Trophoblast cell (in vitro differentiated cells and primary cell): ENCODE measurements at regions not wholly inside any gene's neighbourhood (a gene's known extent, or its start where the extent isn't known, plus 50 kb on each side); places are given as distances from the start of the nearest gene placed in this dataset.

Experiments
- DNase-seq, 2 donors: peaks; one replicate each; pipeline ENCODE4 v3.0.0-alpha.2; 2016
- H2AFZ ChIP-seq: 2 replicates; pipeline ENCODE4 v1.6.1; 2013; ENCODE audit warnings: low read length, moderate library complexity, mild to moderate bottlenecking; ENCODE audit not compliant: insufficient read depth, poor library complexity
- H2AK5ac ChIP-seq: 2 replicates; pipeline ENCODE4 v1.6.1; 2013; ENCODE audit warnings: mild to moderate bottlenecking, low read length
- H2BK120ac ChIP-seq: 2 replicates; pipeline ENCODE4 v1.6.1; 2013; ENCODE audit warnings: low read length, mild to moderate bottlenecking, moderate library complexity; ENCODE audit not compliant: insufficient read depth, poor library complexity
- H2BK12ac ChIP-seq: 2 replicates; pipeline ENCODE4 v1.6.1; 2013; ENCODE audit warnings: mild to moderate bottlenecking, low read length, moderate library complexity
- H2BK5ac ChIP-seq: 2 replicates; pipeline ENCODE4 v1.6.1; 2013; ENCODE audit warnings: low read length, low read depth, moderate library complexity, mild to moderate bottlenecking; ENCODE audit not compliant: poor library complexity
- H3K14ac ChIP-seq: 2 replicates; pipeline ENCODE4 v1.6.1; 2013; ENCODE audit warnings: mild to moderate bottlenecking, low read length
- H3K18ac ChIP-seq: 2 replicates; pipeline ENCODE4 v1.6.1; 2013; ENCODE audit warnings: mild to moderate bottlenecking, low read length
- H3K23ac ChIP-seq: 2 replicates; pipeline ENCODE4 v1.6.1; 2013; ENCODE audit warnings: low read length
- H3K27ac ChIP-seq: 2 replicates; pipeline ENCODE4 v1.5.1; 2013; ENCODE audit warnings: low read depth, mild to moderate bottlenecking, inconsistent platforms, low read length, moderate library complexity
- H3K27me3 ChIP-seq: 2 replicates; pipeline ENCODE4 v1.6.1; 2013; ENCODE audit warnings: inconsistent platforms, mild to moderate bottlenecking, low read length, moderate library complexity; ENCODE audit not compliant: insufficient read depth
- H3K36me3 ChIP-seq, 2 experiments: 1 replicate in 1 of 2; 2 replicates in 1 of 2; pipeline ENCODE4 v1.6.1; 2013; ENCODE audit warnings: low read length in 2 of 2, mild to moderate bottlenecking in 2 of 2, moderate library complexity in 1 of 2; ENCODE audit not compliant: insufficient read depth in 2 of 2, control insufficient read depth in 1 of 2
- H3K4ac ChIP-seq: 2 replicates; pipeline ENCODE4 v1.6.1; 2013; ENCODE audit warnings: low read depth, mild to moderate bottlenecking, low read length, moderate library complexity
- H3K4me1 ChIP-seq, 2 experiments: 1 replicate in 1 of 2; 2 replicates in 1 of 2; pipeline ENCODE4 v1.6.1; 2013; ENCODE audit warnings: low read length in 2 of 2, mild to moderate bottlenecking in 2 of 2, moderate library complexity in 1 of 2; ENCODE audit not compliant: insufficient read depth in 2 of 2, control insufficient read depth in 1 of 2
- H3K4me2 ChIP-seq: 2 replicates; pipeline ENCODE4 v1.6.1; 2013; ENCODE audit warnings: inconsistent platforms, mild to moderate bottlenecking, low read length, moderate library complexity
- H3K4me3 ChIP-seq: 2 replicates; pipeline ENCODE4 v1.5.1; 2013; ENCODE audit warnings: mild to moderate bottlenecking, low read depth, low read length, inconsistent platforms
- H3K79me1 ChIP-seq: one replicate; pipeline ENCODE4 v1.6.1; 2013; ENCODE audit warnings: low read length
- H3K79me2 ChIP-seq: 2 replicates; pipeline ENCODE4 v1.6.1; 2013; ENCODE audit warnings: low read length, mild to moderate bottlenecking; ENCODE audit not compliant: control insufficient read depth, insufficient read depth, poor library complexity
- H3K9ac ChIP-seq: 2 replicates; pipeline ENCODE4 v1.6.1; 2013; ENCODE audit warnings: mild to moderate bottlenecking, low read length
- H3K9me3 ChIP-seq: 2 replicates; pipeline ENCODE4 v1.6.1; 2013; ENCODE audit warnings: low read depth, mild to moderate bottlenecking, control low read depth, inconsistent platforms, low read length; ENCODE audit not compliant: insufficient read depth
- H4K12ac ChIP-seq: 2 replicates; pipeline ENCODE4 v1.6.1; 2013; ENCODE audit warnings: low read depth, mild to moderate bottlenecking, low read length, moderate library complexity
- H4K8ac ChIP-seq: 2 replicates; pipeline ENCODE4 v1.6.1; 2013; ENCODE audit warnings: low read depth, mild to moderate bottlenecking, low read length, moderate library complexity
- H4K91ac ChIP-seq: one replicate; pipeline ENCODE4 v1.6.1; 2013; ENCODE audit warnings: low read depth, mild to moderate bottlenecking, low read length, moderate library complexity
- whole genome bisulfite sequencing: extraction: QIAGEN DNeasy Blood & Tissue Kit; methylation state at CpG from one replicate; pipeline ENCODE4 v1.1.7; 2013; ENCODE audit warnings: missing lambda C conversion rate; ENCODE audit not compliant: insufficient read length, insufficient coverage; ENCODE audit errors: extremely low coverage; 5-methylcytosine and 5-hydroxymethylcytosine counted together

- H2BK120ac ChIP-seq, result no peak overlapping the region
- H3K9ac ChIP-seq, result no peak overlapping the region
- H3K4me2 ChIP-seq, result no peak overlapping the region
- DNase-seq, result no peak
- H3K18ac ChIP-seq, result no peak overlapping the region
- no peak overlapping the region for H3K14ac ChIP-seq
- no peaks in the 10 kb centered on the region for H3K9me3 ChIP-seq
- H3K27me3 ChIP-seq, result no peaks in the 10 kb centered on the region
- H3K36me3 ChIP-seq, result no peaks in the 10 kb centered on the region
- no peak overlapping the region for H2AFZ ChIP-seq
- H2BK5ac ChIP-seq, result no peak overlapping the region
- no peak overlapping the region for H3K27ac ChIP-seq
- no peak overlapping the region for H2BK12ac ChIP-seq
- no peak overlapping the region for H3K4ac ChIP-seq
- no peaks in the 10 kb centered on the region for H3K79me1 ChIP-seq
- H2AK5ac ChIP-seq, result no peak overlapping the region
- H4K91ac ChIP-seq, result no peak overlapping the region
- no peak overlapping the region for H3K23ac ChIP-seq
- WGBS, result no CpG with 5 or more reads among the region's 4 CpGs
- H4K8ac ChIP-seq, result no peak overlapping the region
- no peak overlapping the region for H3K4me3 ChIP-seq
- H3K4me1 ChIP-seq, result no peaks in the 10 kb centered on the region
- no peak overlapping the region for H4K12ac ChIP-seq
- H3K79me2 ChIP-seq, result no peaks in the 10 kb centered on the region
These were observed 80.5 kb upstream of the CPO start for GRCh38 chr2:206858687-206859329.

GRCh38 chr2:206859330-206859739 is 80.0 kb upstream of the CPO start:
- no peak overlapping the region for H3K14ac ChIP-seq
- H3K4me3 ChIP-seq, result no peak overlapping the region
- no peak overlapping the region for H3K18ac ChIP-seq
- H2BK5ac ChIP-seq, result no peak overlapping the region
- H4K12ac ChIP-seq, result no peak overlapping the region
- H4K8ac ChIP-seq, result no peak overlapping the region
- no peak overlapping the region for H3K4me2 ChIP-seq
- H3K79me1 ChIP-seq, result no peaks in the 10 kb centered on the region
- H3K79me2 ChIP-seq, result no peaks in the 10 kb centered on the region
- no peak overlapping the region for H3K4ac ChIP-seq
- H2AFZ ChIP-seq, result no peak overlapping the region
- H2BK120ac ChIP-seq, result no peak overlapping the region
- no peak overlapping the region for H3K23ac ChIP-seq
- H4K91ac ChIP-seq, result no peak overlapping the region
- WGBS, result no CpG with 5 or more reads among the region's 5 CpGs
- no peak overlapping the region for H2AK5ac ChIP-seq
- H3K9me3 ChIP-seq, result no peaks in the 10 kb centered on the region
- H3K27me3 ChIP-seq, result no peaks in the 10 kb centered on the region
- no peaks in the 10 kb centered on the region for H3K36me3 ChIP-seq
- no peaks in the 10 kb centered on the region for H3K4me1 ChIP-seq
- no peak overlapping the region for H3K9ac ChIP-seq
- DNase-seq, result no peak
- no peak overlapping the region for H2BK12ac ChIP-seq
- H3K27ac ChIP-seq, result no peak overlapping the region

DNA sequence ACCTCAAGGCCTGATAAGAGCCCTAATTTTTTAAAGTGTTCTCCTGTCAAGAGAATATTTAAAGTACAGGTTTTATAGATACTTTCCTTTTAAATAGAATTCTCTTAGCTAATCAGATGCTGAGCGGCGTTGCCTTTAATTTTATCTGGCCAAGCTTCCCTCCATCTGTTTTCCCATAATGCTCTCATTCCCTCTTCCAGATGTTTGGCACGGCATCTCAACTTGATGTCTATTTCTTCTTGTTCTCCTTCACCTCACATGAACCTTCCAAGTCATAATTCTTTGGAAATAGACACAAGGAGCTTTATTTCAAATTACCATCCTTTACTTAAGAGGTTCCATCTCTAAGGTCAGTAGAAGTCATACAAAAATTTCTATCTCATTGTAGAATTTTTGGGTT is 76.1 kb upstream of the CPO start:
- Histone ChIP-seq H2AK5ac (no peak overlapping the region), H3K9me3 (no peaks in the 10 kb centered on the region), H2BK120ac (no peak overlapping the region), H3K4ac (no peak overlapping the region), H3K23ac (no peak overlapping the region), H2BK12ac (no peak overlapping the region), H3K4me3 (no peak overlapping the region), H3K36me3 (no peaks in the 10 kb centered on the region), H2BK5ac (no peak overlapping the region), H3K79me1 (no peaks in the 10 kb centered on the region), H4K12ac (no peak overlapping the region), H4K91ac (no peak overlapping the region), H3K4me1 (no peaks in the 10 kb centered on the region), H3K14ac (no peak overlapping the region), H3K79me2 (no peaks in the 10 kb centered on the region), H2AFZ (no peak overlapping the region), H3K27me3 (no peaks in the 10 kb centered on the region), H3K4me2 (no peak overlapping the region), H4K8ac (no peak overlapping the region), H3K27ac (no peak overlapping the region), H3K18ac (no peak overlapping the region), H3K9ac (no peak overlapping the region)
- no CpG with 5 or more reads among the region's 3 CpGs for WGBS
- no peak for DNase-seq

GRCh38 chr2:206863716-206864115 is 75.6 kb upstream of the CPO start:
- Histone ChIP-seq H3K14ac (no peak overlapping the region), H2AFZ (no peak overlapping the region), H3K36me3 (no peaks in the 10 kb centered on the region), H3K27ac (no peak overlapping the region), H3K9ac (no peak overlapping the region), H3K79me2 (no peaks in the 10 kb centered on the region), H2BK120ac (no peak overlapping the region), H3K4me3 (no peak overlapping the region), H3K18ac (no peak overlapping the region), H3K27me3 (no peaks in the 10 kb centered on the region), H3K4ac (no peak overlapping the region), H2BK5ac (no peak overlapping the region), H3K23ac (no peak overlapping the region), H3K4me2 (no peak overlapping the region), H3K79me1 (no peaks in the 10 kb centered on the region), H3K9me3 (no peaks in the 10 kb centered on the region), H2BK12ac (no peak overlapping the region), H4K91ac (no peak overlapping the region), H2AK5ac (no peak overlapping the region), H4K12ac (no peak overlapping the region), H4K8ac (no peak overlapping the region), H3K4me1 (no peaks in the 10 kb centered on the region)
- no CpG with 5 or more reads among the region's 4 CpGs for WGBS
- no peak for DNase-seq
